ENCODE measurements at regions not wholly inside any gene's neighbourhood (a gene's known extent, or its start where the extent isn't known, plus 50 kb on each side); places are given as distances from the start of the nearest gene placed in this dataset.

DNA sequence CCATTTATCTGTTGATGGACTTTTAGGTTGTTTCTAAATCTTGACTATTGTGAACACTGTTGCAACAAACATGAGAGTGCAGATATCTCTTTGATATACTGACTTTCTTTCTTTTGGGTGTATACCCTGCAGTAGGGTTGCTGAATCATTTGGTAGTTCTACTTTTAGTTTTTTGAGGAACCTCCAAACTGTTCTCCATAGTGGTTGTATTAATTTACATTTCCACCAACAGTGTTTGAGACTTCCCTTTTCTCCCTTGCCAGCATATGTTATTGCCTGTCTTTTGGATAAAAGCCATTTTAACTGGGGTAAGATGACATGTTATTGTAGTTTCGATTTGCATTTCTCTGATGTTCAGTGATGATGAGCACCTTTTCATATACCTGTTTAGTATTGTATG, 330.0 kb downstream of the DDX10 start:
- no peaks in the 10 kb centered on the region for H3K36me3 ChIP-seq (ENCODE audit: insufficient read depth)
- DNase-seq (ENCODE audit: extremely low spot score), result no peak
- H3K27ac ChIP-seq (ENCODE audit: low read depth), result no peak overlapping the region
- H3K4me1 ChIP-seq (ENCODE audit: insufficient read depth), result no peaks in the 10 kb centered on the region
- H3K4me3 ChIP-seq (ENCODE audit: low read depth, low read length), result no peak overlapping the region
- WGBS, result 80% methylated on average over 1 of the region's 1 CpG

DNA sequence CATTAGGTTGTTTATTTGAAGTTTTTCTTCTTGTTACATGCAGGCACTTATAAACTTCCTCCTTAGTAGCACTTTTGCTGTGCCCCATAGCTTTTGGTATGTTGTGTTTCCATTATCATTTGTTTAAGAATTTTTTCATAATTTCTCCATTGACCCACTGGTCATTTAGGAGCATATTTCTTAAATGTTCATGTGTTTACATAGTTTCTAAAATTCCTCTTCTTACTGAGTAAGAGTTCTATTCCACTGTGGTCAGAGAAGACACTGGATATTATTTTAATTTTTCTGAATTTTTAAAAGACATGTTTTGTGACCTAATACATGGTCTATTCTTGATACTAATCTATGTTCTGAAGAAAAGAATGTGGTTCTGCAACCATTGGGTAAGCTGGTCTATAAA, 333.0 kb downstream of the DDX10 start:
- H3K36me3 ChIP-seq (ENCODE audit: insufficient read depth), result no peaks in the 10 kb centered on the region
- H3K4me3 ChIP-seq (ENCODE audit: low read depth, low read length), result no peak overlapping the region
- no peak overlapping the region for H3K27ac ChIP-seq (ENCODE audit: low read depth)
- no peaks in the 10 kb centered on the region for H3K4me1 ChIP-seq (ENCODE audit: insufficient read depth)
- DNase-seq (ENCODE audit: extremely low spot score), result no peak

DNA sequence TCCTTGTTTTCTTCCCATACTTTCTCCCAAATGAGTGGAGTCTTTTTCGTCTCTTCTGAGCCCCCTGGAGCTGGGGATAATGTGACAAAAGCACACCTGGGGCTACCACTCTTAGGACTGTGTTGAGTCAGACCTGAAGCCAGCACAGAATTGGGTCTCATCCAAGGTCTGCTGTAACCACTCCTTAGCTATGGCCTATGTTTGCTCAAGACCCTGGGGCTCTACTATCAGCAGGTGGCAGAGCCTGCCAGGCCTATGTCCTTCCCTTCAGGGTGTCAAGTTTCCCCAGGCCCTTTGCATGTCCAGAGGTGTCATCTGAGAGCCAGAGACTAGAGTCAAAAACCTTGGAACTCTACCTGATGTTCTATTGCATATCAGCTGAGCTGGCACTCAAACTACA, 335.7 kb downstream of the DDX10 start:
- no peak for DNase-seq (ENCODE audit: extremely low spot score)
- Histone ChIP-seq H3K27ac (ENCODE audit: low read depth) (no peak overlapping the region), H3K4me3 (ENCODE audit: low read depth, low read length) (no peak overlapping the region), H3K36me3 (ENCODE audit: insufficient read depth) (no peaks in the 10 kb centered on the region), H3K4me1 (ENCODE audit: insufficient read depth) (no peaks in the 10 kb centered on the region)
- WGBS, result 60% methylated on average over 1 of the region's 1 CpG

DNA sequence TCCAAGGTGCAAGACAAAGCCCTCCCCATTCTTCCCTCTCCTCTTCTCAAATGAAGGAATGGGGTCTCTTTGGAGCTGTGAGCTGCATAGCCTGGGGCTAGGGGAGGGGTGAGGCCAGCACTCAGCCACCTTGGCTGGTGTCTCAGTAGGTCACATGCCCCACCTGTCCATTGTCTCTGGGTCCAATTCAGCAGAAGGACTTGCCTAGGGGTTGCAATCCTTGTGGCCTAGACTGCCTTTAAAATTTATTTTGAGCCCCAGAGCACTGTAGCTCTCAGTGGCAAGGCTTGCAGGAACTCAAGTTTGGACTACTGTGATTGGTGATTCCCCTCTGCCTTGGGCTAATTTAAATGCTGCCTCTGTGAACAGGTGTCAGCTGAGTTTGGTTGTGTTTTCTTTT, 336.7 kb downstream of the DDX10 start:
- H3K27ac ChIP-seq (ENCODE audit: low read depth), result no peak overlapping the region
- DNase-seq (ENCODE audit: extremely low spot score), result no peak
- no peaks in the 10 kb centered on the region for H3K4me1 ChIP-seq (ENCODE audit: insufficient read depth)
- no peak overlapping the region for H3K4me3 ChIP-seq (ENCODE audit: low read depth, low read length)
- no peaks in the 10 kb centered on the region for H3K36me3 ChIP-seq (ENCODE audit: insufficient read depth)

DNA sequence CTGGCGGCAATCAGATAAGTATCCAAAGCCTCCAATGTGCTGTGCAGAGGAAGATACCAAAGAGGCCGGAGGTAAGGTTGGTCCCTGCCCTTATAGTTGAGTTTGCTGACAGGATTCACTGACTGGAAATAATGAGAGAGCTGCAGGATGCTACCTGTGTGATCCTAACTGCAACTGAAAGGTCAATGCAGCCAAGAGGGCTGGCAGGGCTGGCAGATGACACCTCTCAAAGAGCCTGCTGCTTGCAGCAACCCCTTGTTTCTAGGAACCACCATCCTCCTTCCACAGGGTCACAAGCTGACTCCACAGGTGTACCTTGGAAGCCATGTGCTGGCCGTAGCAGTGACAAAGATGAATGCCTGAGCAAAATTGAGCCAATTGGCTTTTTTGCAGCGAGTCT, 348.1 kb downstream of the DDX10 start:
- Histone ChIP-seq H3K36me3 (ENCODE audit: insufficient read depth) (no peaks in the 10 kb centered on the region), H3K4me3 (ENCODE audit: low read depth, low read length) (no peak overlapping the region), H3K27ac (ENCODE audit: low read depth) (no peak overlapping the region), H3K4me1 (ENCODE audit: insufficient read depth) (no peaks in the 10 kb centered on the region)
- WGBS, result 79% methylated on average over 4 of the region's 4 CpGs
- no peak for DNase-seq (ENCODE audit: extremely low spot score)

DNA sequence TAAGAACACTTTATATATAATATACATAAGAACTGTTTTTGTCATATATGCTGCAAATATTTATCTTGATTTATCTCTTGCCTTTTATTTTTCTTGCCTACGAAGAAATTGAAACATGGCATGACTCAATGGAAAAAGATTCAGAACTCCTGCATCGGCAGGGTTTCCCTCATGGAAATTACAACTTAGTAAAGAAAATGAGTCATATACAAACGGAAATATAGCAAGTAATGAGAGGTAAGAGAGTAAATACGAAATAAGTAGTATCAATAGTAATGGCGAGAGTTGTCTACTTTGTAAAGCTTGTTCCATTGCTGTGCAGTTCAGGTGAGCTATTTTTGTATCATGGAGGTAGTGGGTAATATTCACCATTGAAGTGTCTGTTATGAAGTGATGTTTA, 350.4 kb downstream of the DDX10 start:
- Histone ChIP-seq H3K36me3 (ENCODE audit: insufficient read depth) (no peaks in the 10 kb centered on the region), H3K4me1 (ENCODE audit: insufficient read depth) (no peaks in the 10 kb centered on the region), H3K4me3 (ENCODE audit: low read depth, low read length) (no peak overlapping the region), H3K27ac (ENCODE audit: low read depth) (no peak overlapping the region)
- WGBS, result 78% methylated on average over 5 of the region's 5 CpGs
- no peak for DNase-seq (ENCODE audit: extremely low spot score)

DNA sequence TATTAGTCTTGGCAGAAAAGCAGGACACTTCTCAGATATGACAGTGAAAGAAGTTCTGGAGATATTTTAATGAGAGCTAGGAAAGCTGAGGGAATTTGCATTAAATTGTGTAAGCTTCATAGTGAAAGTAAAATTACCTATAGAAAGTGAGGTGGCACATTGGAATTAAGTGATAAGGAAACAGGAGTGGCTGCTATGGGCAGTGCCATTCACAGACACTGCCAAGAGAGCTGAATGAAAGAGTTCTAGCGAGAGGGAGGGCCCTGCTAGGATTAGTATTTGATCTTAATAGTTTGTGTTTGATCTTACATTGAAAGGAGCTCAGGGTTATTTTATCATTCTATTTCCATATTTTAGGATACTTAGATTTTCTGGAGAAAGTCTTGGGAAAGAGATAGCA, 351.9 kb downstream of the DDX10 start:
- no peak for DNase-seq (ENCODE audit: extremely low spot score)
- 59% methylated on average over 1 of the region's 1 CpG for WGBS
- Histone ChIP-seq H3K27ac (ENCODE audit: low read depth) (no peak overlapping the region), H3K4me3 (ENCODE audit: low read depth, low read length) (no peak overlapping the region), H3K36me3 (ENCODE audit: insufficient read depth) (no peaks in the 10 kb centered on the region), H3K4me1 (ENCODE audit: insufficient read depth) (no peaks in the 10 kb centered on the region)

DNA sequence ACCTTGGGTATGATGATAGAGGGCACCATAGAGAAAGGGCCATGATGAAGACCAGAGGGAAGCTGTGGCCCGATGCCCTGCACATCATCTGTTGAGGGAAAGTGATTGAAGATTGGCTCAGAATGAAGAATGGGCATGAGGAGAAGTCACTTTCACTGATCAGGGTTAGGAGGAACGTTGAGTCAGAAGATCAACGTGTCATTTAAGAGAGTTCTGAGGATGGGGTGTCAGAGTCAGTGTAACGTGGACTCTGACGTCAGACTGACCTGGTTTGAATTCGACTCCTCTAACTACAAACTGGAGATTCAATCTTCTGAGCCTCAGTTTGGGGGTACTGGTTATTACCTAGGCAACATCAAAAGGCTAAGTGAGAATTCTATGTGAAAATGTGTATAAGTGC, 352.6 kb downstream of the DDX10 start:
- Histone ChIP-seq H3K4me1 (ENCODE audit: insufficient read depth) (no peaks in the 10 kb centered on the region), H3K36me3 (ENCODE audit: insufficient read depth) (no peaks in the 10 kb centered on the region), H3K27ac (ENCODE audit: low read depth) (no peak overlapping the region), H3K4me3 (ENCODE audit: low read depth, low read length) (no peak overlapping the region)
- DNase-seq (ENCODE audit: extremely low spot score), result no peak
- 89% methylated on average over 6 of the region's 6 CpGs for WGBS

DNA sequence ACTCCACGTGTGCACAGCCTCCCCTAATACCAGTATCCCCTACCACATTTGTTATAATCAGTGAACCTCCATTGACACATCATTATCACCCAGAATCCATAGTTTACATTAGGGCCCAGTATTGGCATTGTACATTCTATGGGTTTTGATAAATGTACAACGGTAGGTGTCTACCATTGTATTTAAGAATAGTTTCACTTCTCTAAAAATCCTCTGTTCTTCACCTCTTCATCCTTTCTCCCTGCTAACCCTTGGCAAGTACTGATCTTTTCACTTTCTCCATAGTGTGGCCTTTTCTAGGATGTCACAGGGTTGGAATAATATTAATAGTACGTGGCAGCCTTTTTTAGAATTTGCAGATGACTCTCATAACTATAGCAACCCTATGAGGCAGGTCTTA, 353.8 kb downstream of the DDX10 start:
- WGBS, result 67% methylated on average over 3 of the region's 3 CpGs
- Histone ChIP-seq H3K4me3 (ENCODE audit: low read depth, low read length) (no peak overlapping the region), H3K27ac (ENCODE audit: low read depth) (no peak overlapping the region), H3K36me3 (ENCODE audit: insufficient read depth) (no peaks in the 10 kb centered on the region), H3K4me1 (ENCODE audit: insufficient read depth) (no peaks in the 10 kb centered on the region)
- DNase-seq (ENCODE audit: extremely low spot score), result no peak

DNA sequence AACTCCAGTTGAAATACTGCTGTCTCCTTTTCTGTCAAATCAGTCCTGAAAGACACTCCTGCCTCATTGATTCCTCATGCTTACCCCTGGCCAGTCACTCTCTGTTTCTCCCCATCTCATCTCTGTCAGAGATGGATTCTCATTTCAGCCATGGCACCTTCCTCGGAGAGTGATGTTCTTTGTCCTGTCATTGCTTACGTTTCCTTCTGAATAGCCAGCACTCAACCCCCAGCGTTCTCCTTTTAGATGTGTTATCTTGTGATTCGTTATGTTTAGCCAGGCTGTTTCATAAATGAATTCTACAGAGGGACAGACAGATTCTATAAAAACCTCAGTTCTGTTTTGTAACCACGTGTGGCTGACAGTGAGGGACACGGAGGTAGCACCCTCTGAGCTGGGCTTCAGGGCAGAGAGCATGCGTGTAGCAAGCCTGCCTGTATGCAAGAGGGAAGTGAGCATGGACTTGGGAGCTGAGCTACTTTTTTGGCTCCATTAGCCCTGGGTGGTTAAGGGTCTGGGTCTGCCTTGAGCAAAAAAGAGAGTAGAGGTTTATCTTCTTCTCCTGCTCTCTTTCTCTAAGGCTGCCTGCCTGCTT, 354.6 kb downstream of the DDX10 start:
- Histone ChIP-seq H3K36me3 (ENCODE audit: insufficient read depth) (no peaks in the 10 kb centered on the region), H3K4me3 (ENCODE audit: low read depth, low read length) (no peak overlapping the region), H3K4me1 (ENCODE audit: insufficient read depth) (no peaks in the 10 kb centered on the region), H3K27ac (ENCODE audit: low read depth) (no peak overlapping the region)
- 77% methylated on average over 7 of the region's 7 CpGs for WGBS
- no peak for DNase-seq (ENCODE audit: extremely low spot score)

DNA sequence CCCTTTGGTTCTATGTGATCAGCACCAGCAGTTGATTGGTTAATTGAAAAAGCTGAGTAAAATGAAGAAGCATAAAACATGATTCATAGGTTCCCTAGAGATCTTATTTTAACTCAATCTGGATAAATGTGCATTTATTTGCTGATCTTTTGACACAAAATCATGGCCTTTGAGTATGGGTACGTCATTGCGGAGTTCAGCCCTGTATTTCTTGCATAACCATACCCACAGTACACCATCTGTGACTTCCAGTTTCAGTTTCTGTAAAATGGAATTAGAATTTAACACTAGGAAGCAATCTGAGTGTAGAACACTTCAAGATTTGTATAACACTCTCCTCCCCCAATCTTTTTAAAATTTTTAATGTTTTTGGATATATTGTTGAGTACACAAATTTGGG, 358.2 kb downstream of the DDX10 start:
- Histone ChIP-seq H3K4me3 (ENCODE audit: low read depth, low read length) (no peak overlapping the region), H3K4me1 (ENCODE audit: insufficient read depth) (no peaks in the 10 kb centered on the region), H3K27ac (ENCODE audit: low read depth) (no peak overlapping the region), H3K36me3 (ENCODE audit: insufficient read depth) (no peaks in the 10 kb centered on the region)
- WGBS, result 81% methylated on average over 2 of the region's 2 CpGs
- DNase-seq (ENCODE audit: extremely low spot score), result no peak

DNA sequence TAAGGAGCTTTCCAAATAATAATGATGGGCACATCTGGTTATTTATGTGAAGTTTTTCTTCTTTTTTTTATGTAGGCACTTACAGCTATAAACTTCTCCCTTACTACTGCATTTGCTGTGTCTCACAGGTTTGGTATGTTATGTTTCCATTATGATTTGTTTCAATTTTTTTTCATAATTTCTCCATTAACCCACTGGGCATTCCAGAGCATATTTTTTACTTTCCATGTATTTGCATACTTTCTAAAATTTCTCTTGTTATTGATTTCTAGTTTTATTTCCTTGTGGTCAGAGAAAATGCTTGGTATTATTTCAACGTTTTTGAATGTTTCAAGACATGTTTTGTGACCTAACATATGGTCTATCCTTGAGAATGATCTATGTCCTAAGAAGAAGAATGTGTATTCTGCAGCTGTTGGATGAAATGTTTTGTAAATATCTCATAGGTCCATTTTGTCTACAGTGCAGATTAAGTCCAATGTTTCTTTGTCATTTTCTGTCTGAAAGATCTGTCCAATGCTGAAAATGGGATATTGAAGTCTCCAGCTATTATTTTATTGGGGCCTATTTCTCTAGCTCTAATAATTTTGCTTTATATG, 362.1 kb downstream of the DDX10 start:
- 44% methylated on average over 1 of the region's 1 CpG for WGBS
- H3K4me3 ChIP-seq (ENCODE audit: low read depth, low read length), result no peak overlapping the region
- H3K4me1 ChIP-seq (ENCODE audit: insufficient read depth), result no peaks in the 10 kb centered on the region
- H3K27ac ChIP-seq (ENCODE audit: low read depth), result no peak overlapping the region
- DNase-seq (ENCODE audit: extremely low spot score), result no peak
- H3K36me3 ChIP-seq (ENCODE audit: insufficient read depth), result no peaks in the 10 kb centered on the region

DNA sequence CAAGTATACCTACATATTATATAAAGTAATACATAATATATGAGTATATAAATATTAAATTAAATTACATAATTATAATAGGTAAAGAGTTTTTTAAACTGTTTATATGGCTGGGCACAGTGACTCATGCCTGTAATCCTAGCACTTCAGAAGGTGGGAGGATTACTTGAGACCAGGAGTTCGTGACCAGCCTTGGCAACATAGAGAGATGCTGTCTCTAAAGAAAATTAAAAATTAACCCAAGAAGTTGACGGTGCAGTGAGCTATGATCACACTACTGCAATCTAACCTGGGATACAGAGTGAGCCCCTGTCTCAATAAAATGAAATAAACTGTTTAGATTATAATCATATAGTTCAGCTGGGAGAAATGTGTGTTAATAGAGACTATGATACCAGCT, 363.0 kb downstream of the DDX10 start:
- DNase-seq (ENCODE audit: extremely low spot score), result no peak
- no peaks in the 10 kb centered on the region for H3K36me3 ChIP-seq (ENCODE audit: insufficient read depth)
- H3K4me3 ChIP-seq (ENCODE audit: low read depth, low read length), result no peak overlapping the region
- WGBS, result 71% methylated on average over 2 of the region's 2 CpGs
- H3K4me1 ChIP-seq (ENCODE audit: insufficient read depth), result no peaks in the 10 kb centered on the region
- H3K27ac ChIP-seq (ENCODE audit: low read depth), result no peak overlapping the region

DNA sequence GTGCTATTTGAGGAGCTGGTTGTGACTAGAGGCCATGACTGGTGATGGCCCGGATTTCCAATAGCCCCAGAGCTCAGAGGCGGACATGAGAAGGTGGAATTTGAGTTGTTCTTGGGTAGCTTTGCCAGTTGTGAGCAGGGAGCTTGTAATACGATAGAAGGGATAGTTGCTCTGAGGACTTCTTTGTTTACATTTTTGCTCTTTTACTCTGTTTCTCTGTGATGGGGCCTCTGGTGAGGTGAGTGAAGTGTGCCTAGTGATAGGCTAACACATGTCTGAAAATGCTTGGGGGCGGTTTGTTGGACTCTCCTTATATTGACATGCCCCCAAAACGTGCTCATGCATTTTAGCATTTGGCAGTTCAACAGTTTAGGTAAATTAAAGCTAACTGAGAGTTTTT, 365.1 kb downstream of the DDX10 start:
- H3K36me3 ChIP-seq (ENCODE audit: insufficient read depth), result no peaks in the 10 kb centered on the region
- no peak overlapping the region for H3K27ac ChIP-seq (ENCODE audit: low read depth)
- DNase-seq (ENCODE audit: extremely low spot score), result no peak
- H3K4me1 ChIP-seq (ENCODE audit: insufficient read depth), result no peaks in the 10 kb centered on the region
- WGBS, result 64% methylated on average over 5 of the region's 5 CpGs
- H3K4me3 ChIP-seq (ENCODE audit: low read depth, low read length), result no peak overlapping the region

Measured in urinary bladder (tissue), 3 donors.